Panc1 (cell line): ENCODE measurements at regions not wholly inside any gene's neighbourhood (a gene's known extent, or its start where the extent isn't known, plus 50 kb on each side); places are given as distances from the start of the nearest gene placed in this dataset.

ENCODE experiments used
- ATAC-seq: fragments of 200-7000 bp; cut with Tn5 transposase; 2 replicates; pipeline ENCODE4 v1.9.1; 2020; ENCODE audit warnings: mild to moderate bottlenecking, moderate library complexity
- BruUV-seq: library from RNA; stranded (reverse); fragments of 400-500 nt; replicated peaks from 2 replicates; lab custom pipeline; 2021; lab: Mats Ljungman, UMichigan
- CTCF ChIA-PET: fragments of 300-600 bp; sonication (Branson Sonifier 250); formaldehyde crosslinking; loops from one replicate; lab custom pipeline; 2022; ENCODE audit warnings: antibody characterized with exemption; lab: Charles Lee
- POLR2A ChIA-PET: fragments of 300-600 bp; sonication (Branson Sonifier 250); formaldehyde crosslinking; loops from one replicate; lab custom pipeline; 2022; ENCODE audit warnings: antibody characterized with exemption; lab: Charles Lee
- DNase-seq: peaks from one replicate; pipeline ENCODE4 v3.0.0-alpha.2; 2010; ENCODE audit warnings: low read depth, low spot score
- H3K27ac ChIP-seq: 2 replicates; pipeline ENCODE4 v1.5.1; 2011; ENCODE audit warnings: mild to moderate bottlenecking, low read length, inconsistent platforms
- H3K27me3 ChIP-seq: fragments of 200-500 bp; sonication (Bioruptor generic); 2 replicates; pipeline ENCODE4 v1.6.0; 2014; ENCODE audit warnings: low read length, inconsistent platforms; ENCODE audit not compliant: control insufficient read depth, insufficient read depth
- H3K36me3 ChIP-seq: fragments of 200-500 bp; sonication (Bioruptor generic); 2 replicates; pipeline ENCODE4 v1.5.1; 2014; ENCODE audit warnings: inconsistent platforms, mild to moderate bottlenecking, low read length, moderate library complexity; ENCODE audit not compliant: control insufficient read depth, insufficient read depth
- H3K4me1 ChIP-seq: 2 replicates; pipeline ENCODE4 v1.5.1; 2011; ENCODE audit warnings: inconsistent platforms, mild to moderate bottlenecking, low read length, moderate library complexity; ENCODE audit not compliant: control insufficient read depth, insufficient read depth
- H3K4me3 ChIP-seq, 2 experiments: 2 replicates each; pipeline ENCODE4 v1.5.1; 2011 to 2012; ENCODE audit warnings: low read depth in 2 of 2, low read length in 2 of 2, mild to moderate bottlenecking in 2 of 2, inconsistent platforms in 1 of 2, moderate library complexity in 1 of 2
- H3K9me3 ChIP-seq: fragments of 200-500 bp; sonication (Bioruptor generic); 2 replicates; pipeline ENCODE4 v1.5.1; 2014; ENCODE audit warnings: low read depth, mild to moderate bottlenecking, inconsistent platforms, low read length, moderate library complexity; ENCODE audit not compliant: control insufficient read depth, insufficient read depth
- CTCF ChIP-seq: fragments of 450-650 bp; IDR thresholded peaks from 2 replicates; pipeline ENCODE4 v1.5.1; 2017; ENCODE audit warnings: mild to moderate bottlenecking
- POLR2AphosphoS5 ChIP-seq: IDR thresholded peaks from 2 replicates; pipeline ENCODE4 v1.6.1; 2012; ENCODE audit warnings: mild to moderate bottlenecking, low read depth, low read length, moderate library complexity
- REST ChIP-seq, 2 experiments: IDR thresholded peaks; 2 replicates each; pipeline ENCODE4 v1.6.1; 2011 to 2012; ENCODE audit warnings: low read depth in 2 of 2, control low read depth in 1 of 2, low read length in 1 of 2, mild to moderate bottlenecking in 1 of 2, moderate library complexity in 1 of 2; ENCODE audit not compliant: insufficient read depth in 1 of 2
- SIN3A ChIP-seq: IDR thresholded peaks from 2 replicates; pipeline ENCODE4 v1.6.1; 2012; ENCODE audit warnings: low read depth, mild to moderate bottlenecking, low read length, moderate library complexity, borderline replicate concordance; ENCODE audit not compliant: insufficient read depth
- TCF7L2 ChIP-seq: IDR thresholded peaks from 2 replicates; pipeline ENCODE4 v1.6.1; 2011; ENCODE audit warnings: mild to moderate bottlenecking, low read depth, low read length, inconsistent platforms
- in situ Hi-C: cut with HindIII; loops from 2 replicates; pipeline ENCODE4 v1.10.0; 2016; ENCODE audit warnings: low sequenced_read_pairs, low pct_unique_long_range_greater_than_20kb
- intact Hi-C: fragments of 100-400 bp; cut with micrococcal nuclease; formaldehyde crosslinking; loops from one replicate; pipeline ENCODE4 v1.10.0; 2022; ENCODE audit not compliant: unreplicated experiment

- no peak for ATAC-seq
- no peaks in the 10 kb centered on the region for H3K27me3 ChIP-seq
- no peaks in the 10 kb centered on the region for H3K4me1 ChIP-seq
- BruUV-seq, result no TSS peak
- no peaks in the 10 kb centered on the region for H3K36me3 ChIP-seq
- H3K9me3 ChIP-seq, result no peaks in the 10 kb centered on the region
- intact Hi-C loops (no loop called here), in situ Hi-C loops (no loop called here)
- no peak for DNase-seq
- CTCF ChIA-PET, result no interaction called here
- POLR2A ChIA-PET, result no interaction called here
- H3K4me3 ChIP-seq, result no peak overlapping the region
- TF ChIP-seq REST (IDR thresholded peaks at IDR 0.05; ENCODE audit: insufficient read depth in 1 of 2, low read depth in 2 of 2, low read length in 1 of 2), result no peak
- no peak for TF ChIP-seq SIN3A
- TF ChIP-seq CTCF, result no peak
- TF ChIP-seq POLR2AphosphoS5, result no peak
- TF ChIP-seq TCF7L2, result no peak
- no peak overlapping the region for H3K27ac ChIP-seq
Observed at GRCh38 chr2:122231296-122231695, 475.8 kb downstream of the TSN start.

- Histone ChIP-seq H3K4me1 (no peaks in the 10 kb centered on the region), H3K4me3 (no peak overlapping the region), H3K36me3 (no peaks in the 10 kb centered on the region), H3K9me3 (no peaks in the 10 kb centered on the region), H3K27ac (no peak overlapping the region), H3K27me3 (no peaks in the 10 kb centered on the region)
- CTCF ChIA-PET, result no interaction called here
- intact Hi-C loops, result no loop called here
- ATAC-seq, result no peak
- no TSS peak for BruUV-seq
- in situ Hi-C loops, result no loop called here
- TF ChIP-seq POLR2AphosphoS5, result no peak
- no peak for TF ChIP-seq CTCF
- no peak for TF ChIP-seq TCF7L2
- no peak for TF ChIP-seq SIN3A
- TF ChIP-seq REST (IDR thresholded peaks at IDR 0.05; ENCODE audit: insufficient read depth in 1 of 2, low read depth in 2 of 2, low read length in 1 of 2), result no peak
- no peak for DNase-seq
- POLR2A ChIA-PET, result no interaction called here
Observed at GRCh38 chr2:122233372-122233771, 477.9 kb downstream of the TSN start.
